ENCODE measurements at regions not wholly inside any gene's neighbourhood (a gene's known extent, or its start where the extent isn't known, plus 50 kb on each side); places are given as distances from the start of the nearest gene placed in this dataset.

- no peak for DNase-seq (ENCODE audit: low read depth, low spot score)
These were observed 722.5 kb downstream of the SOCS6 start for GRCh38 chr18:71011389-71011788.

GRCh38 chr18:71008257-71008656, 719.4 kb downstream of the SOCS6 start:
- DNase-seq (ENCODE audit: low read depth, low spot score) = no peak

GRCh38 chr18:71001597-71001996, 712.8 kb downstream of the SOCS6 start:
- no peak for DNase-seq (ENCODE audit: low read depth, low spot score)

- no peak for DNase-seq (ENCODE audit: low read depth, low spot score)
These were observed 709.6 kb downstream of the SOCS6 start for GRCh38 chr18:70998490-70998889.

GRCh38 chr18:70994116-70994515, 705.3 kb downstream of the SOCS6 start:
- DNase-seq (ENCODE audit: low read depth, low spot score) = no peak

- no peak for DNase-seq (ENCODE audit: low read depth, low spot score)
These were observed 702.7 kb downstream of the SOCS6 start for GRCh38 chr18:70991577-70991976.

GRCh38 chr18:70985948-70986347, 697.1 kb downstream of the SOCS6 start:
- no peak for DNase-seq (ENCODE audit: low read depth, low spot score)

GRCh38 chr18:70982292-70982691, 693.4 kb downstream of the SOCS6 start:
- no peak for DNase-seq (ENCODE audit: low read depth, low spot score)

- DNase-seq (ENCODE audit: low read depth, low spot score) = no peak
These were observed 692.7 kb downstream of the SOCS6 start for GRCh38 chr18:70981400-70982140.

GRCh38 chr18:70973626-70974025, 684.8 kb downstream of the SOCS6 start:
- no peak for DNase-seq (ENCODE audit: low read depth, low spot score)

- no peak for DNase-seq (ENCODE audit: low read depth, low spot score)
These were observed 677.6 kb downstream of the SOCS6 start for GRCh38 chr18:70966419-70966818.

- no peak for DNase-seq (ENCODE audit: low read depth, low spot score)
These were observed 673.1 kb downstream of the SOCS6 start for GRCh38 chr18:70961939-70962338.

- no peak for DNase-seq (ENCODE audit: low read depth, low spot score)
These were observed 667.7 kb downstream of the SOCS6 start for GRCh38 chr18:70956554-70956953.

GRCh38 chr18:70936160-70936559, 647.3 kb downstream of the SOCS6 start:
- no peak for DNase-seq (ENCODE audit: low read depth, low spot score)

GRCh38 chr18:70931942-70932814, 643.3 kb downstream of the SOCS6 start:
- no peak for DNase-seq (ENCODE audit: low read depth, low spot score)

GRCh38 chr18:70920840-70921374, 632.1 kb downstream of the SOCS6 start:
- no peak for DNase-seq (ENCODE audit: low read depth, low spot score)

- no peak for DNase-seq (ENCODE audit: low read depth, low spot score)
These were observed 618.8 kb downstream of the SOCS6 start for GRCh38 chr18:70907673-70908072.

GRCh38 chr18:70892381-70892780, 603.5 kb downstream of the SOCS6 start:
- DNase-seq (ENCODE audit: low read depth, low spot score) = no peak

GRCh38 chr18:70870292-70870691, 581.4 kb downstream of the SOCS6 start:
- no peak for DNase-seq (ENCODE audit: low read depth, low spot score)

- DNase-seq (ENCODE audit: low read depth, low spot score) = no peak
These were observed 559.5 kb downstream of the SOCS6 start for GRCh38 chr18:70848329-70848728.

- no peak for DNase-seq (ENCODE audit: low read depth, low spot score)
These were observed 551.8 kb downstream of the SOCS6 start for GRCh38 chr18:70840649-70841048.

- DNase-seq (ENCODE audit: low read depth, low spot score) = no peak
These were observed 538.8 kb downstream of the SOCS6 start for GRCh38 chr18:70827632-70828031.

GRCh38 chr18:70826571-70826970, 537.7 kb downstream of the SOCS6 start:
- DNase-seq (ENCODE audit: low read depth, low spot score) = no peak

Measured in activated CD4-positive, CD25-positive, alpha-beta regulatory T cell treated with anti-CD3 and anti-CD28 coated beads, Interleukin-2, amount 50 U/mL, for 16 hours (primary cell).